ENCODE measurements at regions not wholly inside any gene's neighbourhood (a gene's known extent, or its start where the extent isn't known, plus 50 kb on each side); places are given as distances from the start of the nearest gene placed in this dataset.

DNA sequence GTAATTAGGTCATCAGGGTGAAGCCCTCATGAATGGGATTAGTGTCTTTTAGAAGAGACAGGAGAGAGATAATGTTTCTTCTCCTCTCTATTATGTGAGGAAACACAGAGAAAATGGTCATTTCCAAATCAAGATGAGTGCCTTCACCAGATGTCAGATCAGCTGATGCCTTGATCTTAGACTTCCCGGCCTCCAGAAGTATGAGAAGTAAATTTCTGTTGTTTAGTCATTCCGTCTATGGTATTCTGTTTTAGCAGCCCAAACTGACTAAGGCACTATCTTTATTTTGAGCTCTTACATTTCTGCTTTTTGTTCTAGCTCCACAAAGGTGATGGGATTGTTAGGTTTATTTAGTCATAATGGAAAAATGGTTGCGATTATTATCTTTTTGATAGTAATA is 273.2 kb upstream of the GADL1 start:
- Histone ChIP-seq H2BK5ac (ENCODE audit: insufficient read length, low read length) (no peak overlapping the region), H4K8ac (replicated peaks; ENCODE audit: insufficient read length, low read depth, low read length) (no peak overlapping the region), H3K18ac (ENCODE audit: insufficient read length, low read depth, low read length) (no peak overlapping the region), H3K14ac (ENCODE audit: insufficient read depth, low read length) (no peak overlapping the region), H3K23me2 (ENCODE audit: insufficient read length, low read depth, low read length, poor library complexity, severe bottlenecking) (no peaks in the 10 kb centered on the region), H3K4me1 (ENCODE audit: insufficient read depth, low read length) (no peaks in the 10 kb centered on the region; the same call in 1 of the 2 replicates), H2BK120ac (ENCODE audit: low read depth, low read length, poor library complexity, severe bottlenecking) (no peak overlapping the region), H2BK15ac (ENCODE audit: low read depth, low read length) (no peak overlapping the region), H4K5ac (ENCODE audit: insufficient read length, low read depth, low read length) (no peak overlapping the region), H3K79me1 (ENCODE audit: insufficient read depth, low read depth, low read length, poor library complexity, severe bottlenecking) (no peaks in the 10 kb centered on the region), H4K20me1 (ENCODE audit: control insufficient read depth, insufficient read depth, insufficient read length) (no peaks in the 10 kb centered on the region), H3K27ac (ENCODE audit: insufficient read length, low read depth, low read length) (no peak overlapping the region), H4K91ac (ENCODE audit: insufficient read length, low read depth, low read length) (no peak overlapping the region), H2BK12ac (ENCODE audit: insufficient read length, low read depth, low read length) (no peak overlapping the region), H3K4me2 (ENCODE audit: insufficient read depth, insufficient read length, low read length) (no peak overlapping the region), H3K27me3 (ENCODE audit: insufficient read depth, low read length) (no peaks in the 10 kb centered on the region), H3K9ac (ENCODE audit: extremely low read depth, insufficient read length, low read length) (no peak overlapping the region), H2AFZ (ENCODE audit: low read length) (no peak overlapping the region), H2AK5ac (ENCODE audit: insufficient read length, low read length) (no peak overlapping the region), H3T11ph (ENCODE audit: low read length) (no peak overlapping the region), H3K4ac (ENCODE audit: low read depth, low read length) (no peak overlapping the region), H3K56ac (ENCODE audit: insufficient read length, low read depth, low read length) (no peak overlapping the region), H3K9me3 (ENCODE audit: control insufficient read depth, low read depth, low read length) (no peaks in the 10 kb centered on the region), H3K79me2 (ENCODE audit: insufficient read depth, low read length) (no peaks in the 10 kb centered on the region), H2BK20ac (ENCODE audit: low read depth, low read length, poor library complexity, severe bottlenecking) (no peak overlapping the region), H3K23ac (ENCODE audit: insufficient read length, low read depth, low read length) (no peak overlapping the region)
- no peak overlapping the region for H3K27ac Mint-ChIP-seq
- H3K4me1 Mint-ChIP-seq = peaks cover 17 to 18% of the 10 kb centered on the region in 2 experiments
- TF ChIP-seq, protein P1, sequence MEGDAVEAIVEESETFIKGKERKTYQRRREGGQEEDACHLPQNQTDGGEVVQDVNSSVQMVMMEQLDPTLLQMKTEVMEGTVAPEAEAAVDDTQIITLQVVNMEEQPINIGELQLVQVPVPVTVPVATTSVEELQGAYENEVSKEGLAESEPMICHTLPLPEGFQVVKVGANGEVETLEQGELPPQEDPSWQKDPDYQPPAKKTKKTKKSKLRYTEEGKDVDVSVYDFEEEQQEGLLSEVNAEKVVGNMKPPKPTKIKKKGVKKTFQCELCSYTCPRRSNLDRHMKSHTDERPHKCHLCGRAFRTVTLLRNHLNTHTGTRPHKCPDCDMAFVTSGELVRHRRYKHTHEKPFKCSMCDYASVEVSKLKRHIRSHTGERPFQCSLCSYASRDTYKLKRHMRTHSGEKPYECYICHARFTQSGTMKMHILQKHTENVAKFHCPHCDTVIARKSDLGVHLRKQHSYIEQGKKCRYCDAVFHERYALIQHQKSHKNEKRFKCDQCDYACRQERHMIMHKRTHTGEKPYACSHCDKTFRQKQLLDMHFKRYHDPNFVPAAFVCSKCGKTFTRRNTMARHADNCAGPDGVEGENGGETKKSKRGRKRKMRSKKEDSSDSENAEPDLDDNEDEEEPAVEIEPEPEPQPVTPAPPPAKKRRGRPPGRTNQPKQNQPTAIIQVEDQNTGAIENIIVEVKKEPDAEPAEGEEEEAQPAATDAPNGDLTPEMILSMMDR (conservative IDR thresholded peaks at IDR 0.05) = no peak
- H3K36me3 Mint-ChIP-seq (ENCODE audit: insufficient read depth in 1 of 3, low read depth in 3 of 3) = no peaks in the 10 kb centered on the region
- no peak overlapping the region for H3K4me3 Mint-ChIP-seq
- H3K9me3 Mint-ChIP-seq = no peaks in the 10 kb centered on the region
- H3K27me3 Mint-ChIP-seq (ENCODE audit: low read depth) = no peaks in the 10 kb centered on the region
- WGBS (ENCODE audit: extremely low coverage, insufficient read length, low lambda C conversion rate) = no CpG with 5 or more reads among the region's 3 CpGs
- no peak for DNase-seq
